ENCODE measurements at regions not wholly inside any gene's neighbourhood (a gene's known extent, or its start where the extent isn't known, plus 50 kb on each side); places are given as distances from the start of the nearest gene placed in this dataset.
"Not testable (repeated sequence)": the region's sequence is repeated elsewhere in the genome, so short reads cannot be mapped to it uniquely, and the experiment has no call there.

GRCh38 chr1:146443871-146444222 lies 215.0 kb upstream of the NOTCH2NLA start:
- H3K27me3 ChIP-seq (replicated peaks in 1 of 7); H3K9me3 ChIP-seq; H3K36me3 ChIP-seq; H3K4me1 ChIP-seq; intact Hi-C loops (cut with DNase I; ENCODE audit: low total_unique reads): not testable (repeated sequence)
- Histone ChIP-seq H3K4me3 (peak overlapping the region in 4 of 8 donors; percentile 24 to 64 (median 32)), H3K27ac (peak overlapping the region in 4 of 8 donors; percentile 39 to 65 (median 48))
- 0 to 1% (median 1%) methylated on average over 17 to 18 of the region's 23 CpGs; no CpG with 5 or more reads in 1 of the 5 donors for WGBS, 5 donors
- peak; percentile 74 for DNase-seq
- peak in 5 of 11 experiments; percentile 10 to 47 (median 38) for TF ChIP-seq CTCF (IDR thresholded peaks at IDR 0.05 in 8 of 11, conservative IDR thresholded peaks at IDR 0.05 in 3 of 11)

- DNase-seq, result not testable (repeated sequence)
Measured at GRCh38 chr1:146443088-146443870, 214.5 kb upstream of the NOTCH2NLA start.

GRCh38 chr1:146438543-146438942 lies 209.7 kb upstream of the NOTCH2NLA start:
- intact Hi-C loops (cut with DNase I; ENCODE audit: low total_unique reads); H3K27ac ChIP-seq; DNase-seq; H3K9me3 ChIP-seq; H3K36me3 ChIP-seq; H3K4me3 ChIP-seq; H3K4me1 ChIP-seq; H3K27me3 ChIP-seq (replicated peaks in 1 of 7): not testable (repeated sequence)
- WGBS, 5 donors, result 71 to 86% (median 84%) methylated on average over 2 to 3 of the region's 6 CpGs; no CpG with 5 or more reads in 2 of the 5 donors

More at GRCh38 chr1:146443088-146443870, 214.5 kb upstream of the NOTCH2NLA start:
- H3K4me3 ChIP-seq; H3K36me3 ChIP-seq; H3K27me3 ChIP-seq (replicated peaks in 1 of 7); H3K9me3 ChIP-seq; intact Hi-C loops (cut with DNase I; ENCODE audit: low total_unique reads); H3K4me1 ChIP-seq; H3K27ac ChIP-seq: not testable (repeated sequence)
- WGBS, 5 donors, result 61 to 82% (median 63%) methylated on average over 10 to 15 of the region's 29 CpGs
- TF ChIP-seq CTCF (IDR thresholded peaks at IDR 0.05 in 8 of 11, conservative IDR thresholded peaks at IDR 0.05 in 3 of 11), result peak in 2 of 11 experiments; percentile 9 to 15

GRCh38 chr1:146416642-146417041 lies 187.8 kb upstream of the NOTCH2NLA start:
- H3K9me3 ChIP-seq; intact Hi-C loops (cut with DNase I; ENCODE audit: low total_unique reads); H3K27ac ChIP-seq; H3K27me3 ChIP-seq (replicated peaks in 1 of 7); H3K4me1 ChIP-seq; H3K36me3 ChIP-seq; H3K4me3 ChIP-seq; DNase-seq: not testable (repeated sequence)
- 89 to 100% (median 93%) methylated on average over 1 of the region's 1 CpG for WGBS, 5 donors

GRCh38 chr1:146415017-146415416 lies 186.2 kb upstream of the NOTCH2NLA start:
- H3K9me3 ChIP-seq; H3K27me3 ChIP-seq (replicated peaks in 1 of 7); DNase-seq; H3K4me1 ChIP-seq; H3K36me3 ChIP-seq; H3K4me3 ChIP-seq; intact Hi-C loops (cut with DNase I; ENCODE audit: low total_unique reads): not testable (repeated sequence)
- WGBS, 5 donors, result 63 to 82% (median 72%) methylated on average over 4 to 5 of the region's 7 CpGs
- peak overlapping the region in 2 of 8 donors; percentile 3 to 36 for H3K27ac ChIP-seq

- TF ChIP-seq POLR2AphosphoS5 (IDR thresholded peaks at IDR 0.05), result peak in 1 of 3 donors; percentile 14
- H3K9me3 ChIP-seq; H3K27me3 ChIP-seq (replicated peaks in 1 of 7); intact Hi-C loops (cut with DNase I; ENCODE audit: low total_unique reads); H3K4me1 ChIP-seq; H3K36me3 ChIP-seq: not testable (repeated sequence)
- Histone ChIP-seq H3K4me3 (peak overlapping the region in 1 of 8 donors; percentile 36), H3K27ac (peak overlapping the region in 5 of 8 donors; percentile 39 to 80 (median 65))
- peak; percentile 76 for DNase-seq
- WGBS, 5 donors, result 6 to 40% (median 19%) methylated on average over 1 to 3 of the region's 6 CpGs
Measured at GRCh38 chr1:146413911-146414310, 185.1 kb upstream of the NOTCH2NLA start.

Measured in spleen (tissue), 11 donors.